HFF-Myc (cell line): ENCODE measurements at regions not wholly inside any gene's neighbourhood (a gene's known extent, or its start where the extent isn't known, plus 50 kb on each side); places are given as distances from the start of the nearest gene placed in this dataset.
"Not testable (repeated sequence)": the region's sequence is repeated elsewhere in the genome, so short reads cannot be mapped to it uniquely, and the experiment has no call there.

Source experiments
- DNase-seq: peaks from one replicate; pipeline ENCODE4 v3.0.0-alpha.2; 2011; ENCODE audit warnings: low read depth; ENCODE audit errors: extremely low read depth
- H3K4me3 ChIP-seq: replicated peaks from 2 replicates; pipeline ENCODE4 v1.5.1; 2011; ENCODE audit warnings: low read depth, mild to moderate bottlenecking, control low read depth, low read length
- CTCF ChIP-seq: IDR thresholded peaks from 2 replicates; pipeline ENCODE4 v1.5.1; 2012; ENCODE audit warnings: mild to moderate bottlenecking, low read depth, low read length, control low read depth; ENCODE audit errors: missing control alignments

- no peak for TF ChIP-seq CTCF
- no peak overlapping the region for H3K4me3 ChIP-seq
- DNase-seq, result no peak
Observed at GRCh38 chr5:34409373-34409772, 246.8 kb upstream of the RAI14 start.

GRCh38 chr5:34410411-34411139 is 245.6 kb upstream of the RAI14 start:
- DNase-seq, result no peak
- TF ChIP-seq CTCF, result no peak
- H3K4me3 ChIP-seq, result no peak overlapping the region

- TF ChIP-seq CTCF, result no peak
- H3K4me3 ChIP-seq, result no peak overlapping the region
- DNase-seq, result no peak
Observed at GRCh38 chr5:34411470-34412346, 244.4 kb upstream of the RAI14 start.

- no peak overlapping the region for H3K4me3 ChIP-seq
- no peak for DNase-seq
- TF ChIP-seq CTCF, result no peak
Observed at GRCh38 chr5:34412736-34413135, 243.4 kb upstream of the RAI14 start.

- no peak overlapping the region for H3K4me3 ChIP-seq
- TF ChIP-seq CTCF, result no peak
- DNase-seq, result no peak
Observed at GRCh38 chr5:34415559-34416198, 240.4 kb upstream of the RAI14 start.

- DNase-seq, result no peak
- no peak for TF ChIP-seq CTCF
- H3K4me3 ChIP-seq, result no peak overlapping the region
Observed at GRCh38 chr5:34416501-34417008, 239.6 kb upstream of the RAI14 start.

- DNase-seq, result not testable (repeated sequence)
Observed at GRCh38 chr5:34420191-34420590, 235.9 kb upstream of the RAI14 start.

More at GRCh38 chr5:34420191-34420590, 235.9 kb upstream of the RAI14 start:
- H3K4me3 ChIP-seq, result not testable (repeated sequence)
